HepG2 (cell line): ENCODE measurements at regions not wholly inside any gene's neighbourhood (a gene's known extent, or its start where the extent isn't known, plus 50 kb on each side); places are given as distances from the start of the nearest gene placed in this dataset.

Experiments
- ATAC-seq: fragments of 200-7000 bp; cut with Tn5 transposase; 3 replicates; pipeline ENCODE4 v1.9.1; 2020; ENCODE audit warnings: mild to moderate bottlenecking, moderate library complexity
- BruUV-seq: library from RNA; stranded (reverse); fragments of 400-500 nt; replicated peaks from 2 replicates; lab custom pipeline; 2021; lab: Mats Ljungman, UMichigan
- CTCF ChIA-PET: fragments of 300-600 bp; formaldehyde crosslinking; extraction: SDS; loops from one replicate; lab custom pipeline; 2021; ENCODE audit warnings: low total read pairs, inconsistent platforms, low intra/inter-chr PET ratio; lab: Yijun Ruan, JAX
- POLR2A ChIA-PET: fragments of 350-600 bp; sonication (Branson Sonifier 250); formaldehyde crosslinking; loops from one replicate; lab custom pipeline; 2020; ENCODE audit warnings: antibody characterized with exemption, inconsistent platforms; lab: Yijun Ruan, JAX
- DNase-seq: peaks from one replicate; pipeline ENCODE4 v3.0.0-alpha.2; 2015; ENCODE audit warnings: low spot score
- FAIRE-seq: peaks from 3 replicates; lab custom pipeline; 2011; peaks lifted over from hg19 to GRCh38; lab: Jason Lieb, UNC
- H2AFZ ChIP-seq: one replicate; pipeline ENCODE4 v1.6.1; 2011; ENCODE audit warnings: low read length, inconsistent platforms
- H3K27ac ChIP-seq: fragments of 300-600 bp; 3 replicates; pipeline ENCODE4 v1.8.0; 2011; ENCODE audit warnings: mixed run types, mild to moderate bottlenecking, mixed read lengths, low read length, inconsistent platforms; ENCODE audit not compliant: insufficient read depth; ENCODE audit errors: extremely low read length
- H3K27me3 ChIP-seq, 2 experiments: fragments of 200-600 bp in 1 of 2; 2 replicates in 1 of 2; 3 replicates in 1 of 2; pipeline versions ENCODE4 v1.6.0 to v1.8.0; 2011; ENCODE audit warnings: low read length in 2 of 2, mild to moderate bottlenecking in 2 of 2, moderate library complexity in 2 of 2, inconsistent platforms in 1 of 2; ENCODE audit not compliant: insufficient read depth in 2 of 2, control insufficient read depth in 1 of 2
- H3K36me3 ChIP-seq, 2 experiments: fragments of 200-600 bp in 1 of 2; replicated peaks in 1 of 2; 2 replicates in 1 of 2; 3 replicates in 1 of 2; pipeline versions ENCODE4 v1.5.1 to v1.8.0; 2011; ENCODE audit warnings: low read length in 2 of 2, inconsistent platforms in 1 of 2; ENCODE audit not compliant: insufficient read depth in 2 of 2, control insufficient read depth in 1 of 2
- H3K4me1 ChIP-seq: 2 replicates; pipeline ENCODE4 v1.5.1; 2012; ENCODE audit warnings: low read length, inconsistent platforms; ENCODE audit not compliant: insufficient read depth
- H3K4me2 ChIP-seq: 2 replicates; pipeline ENCODE4 v1.6.0; 2011; ENCODE audit warnings: low read depth, low read length, inconsistent platforms
- H3K4me3 ChIP-seq, 3 experiments: fragments of 200-600 bp in 1 of 3; sonication (generic), shearing (Covaris generic) in 1 of 3; replicated peaks in 1 of 3; 2 replicates each; pipeline ENCODE4 v1.5.1; 2011 to 2016; ENCODE audit warnings: low read length in 3 of 3, inconsistent platforms in 2 of 3, low read depth in 2 of 3, mild to moderate bottlenecking in 2 of 3, control low read depth in 1 of 3, mixed read lengths in 1 of 3; ENCODE audit not compliant: insufficient read depth in 1 of 3
- H3K79me2 ChIP-seq: one replicate; pipeline ENCODE4 v1.6.1; 2011; ENCODE audit warnings: low read length, inconsistent platforms; ENCODE audit not compliant: insufficient read depth
- H3K9ac ChIP-seq: 2 replicates; pipeline ENCODE4 v1.6.0; 2011; ENCODE audit warnings: mild to moderate bottlenecking, low read depth, low read length, inconsistent platforms; ENCODE audit not compliant: insufficient read depth
- H3K9me3 ChIP-seq: 2 replicates; pipeline ENCODE4 v1.5.1; 2012; ENCODE audit warnings: mild to moderate bottlenecking, low read length
- H4K20me1 ChIP-seq: 2 replicates; pipeline ENCODE4 v1.6.0; 2011; ENCODE audit warnings: inconsistent platforms, mild to moderate bottlenecking, low read length, moderate library complexity; ENCODE audit not compliant: insufficient read depth
- ATRX ChIP-seq: sonication (generic); formaldehyde crosslinking; IDR thresholded peaks from 2 replicates; pipeline ENCODE4 v1.4.0; 2020; ENCODE audit warnings: missing genetic modification reagents, borderline replicate concordance
- HNRNPLL ChIP-seq: fragments of 200-400 bp; formaldehyde crosslinking; IDR thresholded peaks from 2 replicates; pipeline ENCODE4 v1.6.1; 2017; ENCODE audit warnings: mild to moderate bottlenecking, low read depth, low read length; ENCODE audit not compliant: poor library complexity, severe bottlenecking
- KLF16 ChIP-seq, 2 experiments: sonication (generic) in 1 of 2; formaldehyde crosslinking in 1 of 2; IDR thresholded peaks; 2 replicates each; pipeline versions ENCODE4 v1.6.1 to v1.8.0; 2016 to 2023; ENCODE audit warnings: missing genetic modification reagents in 2 of 2, missing compliant biosample characterization in 1 of 2
- RFX1 ChIP-seq: fragments of 450-650 bp; IDR thresholded peaks from 2 replicates; pipeline ENCODE4 v1.6.1; 2017
- TAF15 ChIP-seq: fragments of 200-400 bp; formaldehyde crosslinking; IDR thresholded peaks from one replicate; pipeline ENCODE4 v1.6.1; 2018; ENCODE audit warnings: mild to moderate bottlenecking, low read depth, low read length; ENCODE audit not compliant: poor library complexity, severe bottlenecking
- ZNF44 ChIP-seq: sonication (generic); formaldehyde crosslinking; IDR thresholded peaks from 2 replicates; pipeline ENCODE4 v1.5.1; 2020; ENCODE audit warnings: mild to moderate bottlenecking, missing genetic modification reagents
- ZNF687 ChIP-seq: sonication (generic); formaldehyde crosslinking; IDR thresholded peaks from 2 replicates; pipeline ENCODE4 v1.5.1; 2020; ENCODE audit warnings: mild to moderate bottlenecking, missing genetic modification reagents, moderate library complexity
- WGBS: methylation state at CpG from one replicate; pipeline ENCODE4 v1.1.6; 2017; ENCODE audit warnings: low lambda C conversion rate; 5-methylcytosine and 5-hydroxymethylcytosine counted together
- in situ Hi-C: cut with HindIII; loops from 2 replicates; pipeline ENCODE4 v1.10.0; 2017; ENCODE audit warnings: low pct_unique_long_range_greater_than_20kb; ENCODE audit not compliant: extremely low pct_ligation_motif_present
- intact Hi-C: fragments of 100-400 bp; cut with micrococcal nuclease; formaldehyde crosslinking; loops from one replicate; pipeline ENCODE4 v1.10.0; 2022; ENCODE audit not compliant: unreplicated experiment

DNA sequence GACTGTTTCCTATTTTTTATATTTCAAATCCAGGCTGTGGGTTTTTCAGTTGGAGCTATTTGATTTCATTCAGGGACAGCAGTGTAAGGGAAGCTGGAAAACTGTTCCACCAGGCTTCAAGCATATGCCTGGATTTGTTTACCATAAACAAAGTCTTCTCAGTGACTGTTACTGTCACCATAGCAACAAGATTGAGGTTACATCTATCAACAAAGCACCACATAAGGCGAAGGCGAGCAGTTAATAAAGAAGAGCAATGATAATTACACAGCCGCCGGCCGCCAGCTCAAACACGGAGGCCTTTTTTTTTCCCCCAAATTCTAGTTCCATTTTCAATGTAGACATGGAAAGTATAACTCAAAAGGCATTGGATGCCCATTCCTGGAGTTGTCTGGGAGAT is 553.7 kb upstream of the SYT4 start:
- TF ChIP-seq HNRNPLL (no peak), RFX1 (peak; percentile 6; the same call in 1 of the 2 replicates)
- 78% methylated on average over 6 of the region's 6 CpGs for WGBS
- no peaks in the 10 kb centered on the region for H4K20me1 ChIP-seq
- CTCF ChIA-PET, result no interaction called here
- H3K79me2 ChIP-seq, result no peaks in the 10 kb centered on the region
- no peaks in the 10 kb centered on the region for H3K4me1 ChIP-seq
- H3K4me2 ChIP-seq, result no peak overlapping the region
- DNase-seq (no peak), ATAC-seq (no peak), FAIRE-seq (no peak)
- H3K4me3 ChIP-seq, result no peak overlapping the region
- no TSS peak for BruUV-seq
- POLR2A ChIA-PET, result no interaction called here
- H2AFZ ChIP-seq, result no peak overlapping the region
- H3K9ac ChIP-seq, result no peak overlapping the region
- in situ Hi-C loops (no loop called here), intact Hi-C loops (no loop called here)
- H3K9me3 ChIP-seq, result peaks cover 67% of the 10 kb centered on the region
- H3K27ac ChIP-seq, result no peak overlapping the region
- no peaks in the 10 kb centered on the region for H3K27me3 ChIP-seq
- H3K36me3 ChIP-seq, result no peaks in the 10 kb centered on the region

DNA sequence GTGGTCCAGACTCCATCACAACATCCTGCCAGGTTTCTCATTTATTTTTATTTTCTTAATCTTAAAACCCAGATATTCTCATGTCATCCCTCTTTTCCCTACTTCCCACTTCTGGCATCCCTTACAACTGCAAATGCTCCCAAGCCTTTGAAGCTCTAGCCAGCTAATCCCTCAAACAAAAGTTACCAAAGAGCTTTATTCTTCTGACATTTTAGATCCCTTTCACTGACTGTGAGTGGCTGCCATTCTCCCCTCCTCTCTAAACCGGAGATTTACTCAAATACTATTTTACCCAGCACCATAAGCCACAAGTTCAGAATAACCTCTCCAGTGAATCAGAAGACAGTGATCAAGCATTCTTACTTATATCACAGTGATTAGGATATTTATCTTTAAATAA is 569.0 kb upstream of the SYT4 start:
- intact Hi-C loops, result no loop called here
- POLR2A ChIA-PET, result no interaction called here
- CTCF ChIA-PET, result no interaction called here
- FAIRE-seq, result no peak
- H3K9me3 ChIP-seq, result peaks cover 67% of the 10 kb centered on the region
- H3K9ac ChIP-seq, result no peak overlapping the region
- 0% methylated on average over 1 of the region's 1 CpG for WGBS
- H3K27me3 ChIP-seq, result no peaks in the 10 kb centered on the region
- H2AFZ ChIP-seq, result no peak overlapping the region
- no peak for DNase-seq
- no peaks in the 10 kb centered on the region for H4K20me1 ChIP-seq
- BruUV-seq, result no TSS peak
- no peak for ATAC-seq
- H3K27ac ChIP-seq, result no peak overlapping the region
- H3K4me2 ChIP-seq, result no peak overlapping the region
- no peaks in the 10 kb centered on the region for H3K4me1 ChIP-seq
- H3K4me3 ChIP-seq, result no peak overlapping the region
- no peaks in the 10 kb centered on the region for H3K79me2 ChIP-seq
- H3K36me3 ChIP-seq, result no peaks in the 10 kb centered on the region
- TF ChIP-seq ATRX (CRISPR knock-in tag), result no peak
- TF ChIP-seq ZNF687 (CRISPR knock-in tag), result no peak
- no peak for TF ChIP-seq KLF16 (CRISPR knock-in tag; IDR thresholded peaks at IDR 0.05)
- TF ChIP-seq TAF15, result no peak
- no peak for TF ChIP-seq ZNF44 (CRISPR knock-in tag)
- in situ Hi-C loops, result no loop called here
